ENCODE measurements at regions not wholly inside any gene's neighbourhood (a gene's known extent, or its start where the extent isn't known, plus 50 kb on each side); places are given as distances from the start of the nearest gene placed in this dataset.
"Not testable (repeated sequence)": the region's sequence is repeated elsewhere in the genome, so short reads cannot be mapped to it uniquely, and the experiment has no call there.

GRCh38 chr16:86932130-86932982 lies 354.0 kb downstream of the FOXL1 start:
- no peak for DNase-seq (ENCODE audit: low read depth in 3 of 3)

GRCh38 chr16:86934581-86935375 lies 356.4 kb downstream of the FOXL1 start:
- DNase-seq (ENCODE audit: low read depth in 3 of 3): no peak

GRCh38 chr16:86939609-86940008 lies 361.3 kb downstream of the FOXL1 start:
- DNase-seq (ENCODE audit: low read depth in 3 of 3): no peak

GRCh38 chr16:86941731-86942130 lies 363.4 kb downstream of the FOXL1 start:
- DNase-seq (ENCODE audit: low read depth in 3 of 3): no peak

- no peak for DNase-seq (ENCODE audit: low read depth in 3 of 3)
These were observed 364.1 kb downstream of the FOXL1 start for GRCh38 chr16:86942151-86943051.

DNA sequence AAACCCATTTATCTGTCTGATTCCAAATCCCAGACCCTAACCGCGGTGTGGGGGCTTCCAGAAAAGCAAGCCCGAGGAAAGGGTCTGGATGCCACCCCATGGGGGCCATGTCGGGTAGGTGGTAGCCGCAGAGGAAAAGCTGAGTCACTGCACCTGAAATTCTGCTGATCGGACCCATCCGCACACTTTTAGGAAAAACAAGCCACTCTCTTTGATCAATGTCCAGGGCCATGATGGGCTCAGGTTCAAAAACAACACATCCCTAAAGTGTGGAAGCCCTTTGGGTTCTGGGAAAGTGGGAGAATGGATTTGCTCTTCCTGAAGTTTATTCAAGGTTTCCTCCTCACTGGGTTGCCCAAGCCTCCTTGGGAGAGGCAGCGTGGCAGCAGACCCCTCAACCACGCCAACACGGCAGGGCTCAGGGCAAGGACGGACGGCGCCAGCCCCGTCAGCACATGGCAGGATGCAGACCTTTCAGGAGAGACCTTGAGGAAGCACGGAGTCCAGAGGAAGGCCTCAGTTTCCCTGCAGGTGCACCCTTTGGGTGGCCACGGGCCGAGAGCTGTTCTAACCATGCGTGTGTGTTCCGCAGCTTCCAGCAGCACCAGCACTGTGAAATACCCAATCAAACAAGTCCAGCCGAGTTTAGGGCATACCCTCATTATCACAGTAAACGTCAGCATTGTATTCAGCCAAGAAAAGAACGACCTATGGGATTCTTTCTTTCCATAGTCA lies 367.0 kb downstream of the FOXL1 start:
- DNase-seq (ENCODE audit: low read depth in 3 of 3): no peak

GRCh38 chr16:86946396-86946795 lies 368.0 kb downstream of the FOXL1 start:
- no peak for DNase-seq (ENCODE audit: low read depth in 3 of 3)

DNA sequence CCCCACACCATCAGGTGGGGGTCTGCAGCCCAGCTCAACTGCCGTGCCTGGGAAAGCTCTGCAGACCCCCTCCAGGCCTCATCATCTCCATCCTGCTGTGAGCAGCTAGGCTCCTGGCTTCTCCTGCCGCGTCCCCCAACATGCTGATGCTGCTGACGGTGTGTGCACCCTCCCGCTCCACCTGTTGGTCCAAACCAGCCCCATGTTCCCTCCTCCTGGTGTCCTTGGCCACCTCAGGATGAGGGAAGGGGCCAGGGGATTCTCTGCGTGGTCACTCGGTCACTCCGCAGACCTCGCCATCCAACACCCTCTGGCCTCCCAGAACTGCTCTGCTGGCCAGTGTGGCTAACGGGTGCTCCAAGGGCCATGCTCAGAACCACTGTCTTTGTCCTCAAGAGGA lies 368.6 kb downstream of the FOXL1 start:
- no peak for DNase-seq (ENCODE audit: low read depth in 3 of 3)

- DNase-seq (ENCODE audit: low read depth in 3 of 3): no peak
These were observed 369.1 kb downstream of the C16orf95 start for GRCh38 chr16:86948046-86948445.

DNA sequence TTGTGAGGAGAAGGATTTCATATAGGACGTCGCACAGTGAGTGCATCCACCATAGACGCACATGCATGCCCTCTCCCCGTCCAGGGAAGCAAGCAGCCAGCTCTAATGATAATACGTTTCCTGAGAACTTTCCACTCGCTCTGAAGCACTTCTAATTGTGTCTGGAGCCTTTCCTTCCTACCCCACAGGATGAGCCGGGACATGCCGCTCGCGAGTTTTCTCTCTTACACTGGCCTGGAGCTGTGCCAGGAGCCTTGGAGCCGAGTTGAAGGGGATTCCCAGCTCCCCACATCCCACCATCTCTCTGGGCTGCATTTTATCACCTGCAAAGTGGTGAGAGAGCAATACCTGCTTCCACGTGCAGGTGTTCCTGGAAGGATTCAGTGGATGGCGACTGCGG lies 368.1 kb downstream of the C16orf95 start:
- no peak for DNase-seq (ENCODE audit: low read depth in 3 of 3)

DNA sequence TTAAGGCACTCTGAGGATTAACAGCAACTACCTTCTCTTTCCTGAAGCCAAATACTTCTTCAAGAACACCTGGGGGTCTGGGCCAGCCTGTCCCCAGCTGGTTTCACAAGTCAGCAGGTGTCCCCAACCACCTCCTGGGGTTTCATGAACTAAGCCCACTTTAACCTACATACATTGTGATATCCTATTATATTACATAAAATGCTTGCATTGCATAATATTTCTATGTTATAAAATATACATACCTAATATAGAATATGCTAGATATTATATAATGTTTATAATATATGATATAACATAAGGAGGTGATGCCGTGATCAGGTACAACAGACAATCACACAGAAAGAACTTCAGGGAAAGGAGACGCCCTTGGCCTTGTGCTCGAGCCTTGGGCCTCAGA lies 367.6 kb downstream of the C16orf95 start:
- DNase-seq (ENCODE audit: low read depth in 3 of 3): no peak

- DNase-seq (ENCODE audit: low read depth in 3 of 3): no peak
These were observed 366.0 kb downstream of the C16orf95 start for GRCh38 chr16:86951041-86951822.

GRCh38 chr16:86951831-86952598 lies 365.2 kb downstream of the C16orf95 start:
- DNase-seq (ENCODE audit: low read depth in 3 of 3): no peak

DNA sequence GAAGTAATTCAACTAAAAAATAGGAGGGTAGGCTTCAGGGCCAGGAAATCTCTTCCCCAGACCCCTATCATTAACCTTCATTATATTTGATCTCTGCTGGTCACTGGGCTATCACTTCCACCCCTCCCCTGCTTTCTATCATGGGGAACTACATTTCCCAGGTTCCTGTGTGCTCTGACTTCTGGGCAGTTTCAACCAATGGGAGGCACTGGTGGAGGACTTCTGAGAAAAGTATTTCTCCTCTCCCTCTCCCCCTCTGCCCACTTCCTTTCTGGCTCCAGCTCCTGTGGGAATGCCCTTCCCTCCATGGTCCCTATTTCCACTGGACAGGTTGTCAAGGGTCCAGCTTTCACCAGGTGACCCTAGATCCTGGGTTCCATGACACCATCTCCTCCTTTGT lies 364.4 kb downstream of the C16orf95 start:
- no peak for DNase-seq (ENCODE audit: low read depth in 3 of 3)

DNA sequence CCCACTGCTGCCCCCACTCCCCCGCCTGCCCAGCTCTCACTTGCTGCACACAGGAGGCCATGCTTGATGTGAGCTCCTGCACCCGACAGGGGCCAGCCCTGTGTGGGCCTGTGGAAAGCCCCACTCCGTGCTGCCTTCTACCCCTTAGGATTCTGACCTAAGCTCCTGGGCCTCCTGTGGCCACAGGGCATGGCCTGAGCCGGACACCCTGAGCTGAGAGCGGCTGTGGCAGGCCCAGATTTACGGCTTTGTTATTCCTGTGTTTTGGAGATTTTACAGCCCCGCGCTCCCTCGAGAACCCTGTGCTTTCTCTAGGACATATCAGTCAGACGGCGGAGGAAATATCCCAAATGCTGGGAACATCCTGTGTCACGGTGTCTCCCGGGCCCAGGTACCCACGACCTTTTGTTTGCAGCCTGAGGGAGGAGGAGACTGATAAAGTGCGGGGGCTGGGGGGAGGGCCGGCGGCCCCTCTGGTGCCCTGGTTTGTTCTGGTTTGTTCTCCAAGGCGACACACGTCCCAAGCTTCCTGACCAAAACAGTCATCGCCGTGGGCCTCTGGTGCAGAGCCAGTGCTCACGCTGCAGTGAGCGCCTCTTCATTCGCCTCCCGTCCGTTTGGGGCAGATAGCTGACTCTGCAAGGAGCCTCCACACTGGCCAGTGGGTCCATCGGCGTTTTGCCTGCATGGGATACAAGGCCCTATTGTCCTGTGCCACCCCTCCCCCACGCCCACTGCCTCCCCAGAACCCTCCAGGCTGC lies 363.4 kb downstream of the C16orf95 start:
- DNase-seq (ENCODE audit: low read depth in 3 of 3): no peak

DNA sequence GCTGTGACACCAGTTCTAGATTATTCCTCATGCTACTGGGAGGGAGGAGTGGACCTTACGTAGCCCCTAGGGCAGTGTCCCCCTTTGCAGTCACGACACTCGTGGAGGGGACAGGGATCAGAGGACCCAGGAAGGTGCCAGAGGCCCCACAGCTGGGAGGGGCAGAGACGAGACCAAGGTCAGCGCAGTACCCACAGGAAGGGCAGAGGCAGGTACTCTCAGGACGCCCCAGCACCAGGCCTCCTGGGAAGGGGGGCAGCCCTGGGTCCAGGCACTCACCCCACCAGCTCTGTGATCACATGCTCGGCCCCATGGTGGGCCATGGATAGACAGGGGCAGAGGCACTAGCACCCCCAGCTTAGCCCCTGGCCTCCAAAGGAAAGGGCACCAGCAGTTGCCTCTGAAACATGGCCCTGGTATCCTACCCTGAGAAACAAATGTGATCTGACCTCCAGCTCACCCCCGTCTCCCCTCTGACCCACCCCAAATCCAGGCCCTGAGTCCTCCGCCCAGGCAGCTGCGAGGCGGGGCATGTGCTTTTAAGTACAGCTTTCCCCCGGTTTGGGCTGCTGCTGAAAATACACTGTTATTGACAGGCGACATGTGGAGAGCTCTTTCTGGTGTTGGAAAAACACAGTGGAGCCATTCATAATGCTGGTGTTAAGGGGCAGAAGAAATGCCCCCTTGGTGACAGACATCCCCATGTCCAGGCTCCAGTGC lies 361.9 kb downstream of the C16orf95 start:
- DNase-seq (ENCODE audit: low read depth in 3 of 3): no peak

- no peak for DNase-seq (ENCODE audit: low read depth in 3 of 3)
These were observed 360.8 kb downstream of the C16orf95 start for GRCh38 chr16:86956437-86956836.

DNA sequence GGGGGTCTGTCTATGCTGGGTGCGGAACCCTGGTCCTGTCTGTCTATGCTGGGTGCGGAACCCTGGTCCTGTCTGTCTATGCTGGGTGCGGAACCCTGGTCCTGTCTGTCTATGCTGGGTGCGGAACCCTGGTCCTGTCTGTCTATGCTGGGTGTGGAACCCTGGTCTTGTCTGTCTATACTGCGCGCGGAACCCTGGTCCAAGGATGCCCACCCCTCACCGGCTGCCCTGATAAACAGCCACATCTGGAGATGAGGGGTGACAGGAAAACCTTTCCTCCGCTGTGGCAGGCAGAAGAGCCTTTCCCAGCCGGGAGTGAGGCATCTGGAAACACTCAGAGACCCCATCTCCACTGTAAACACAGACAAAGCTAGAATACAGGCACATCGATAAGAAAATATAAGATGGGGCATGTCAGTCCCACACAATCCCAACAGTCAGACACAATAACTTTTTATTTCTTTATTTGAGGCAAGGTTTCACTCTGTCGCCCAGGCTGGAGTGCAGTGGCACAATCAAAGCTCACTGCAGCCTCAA lies 359.5 kb downstream of the C16orf95 start:
- not testable (repeated sequence) for DNase-seq (ENCODE audit: low read depth in 3 of 3)

Data from stimulated activated CD4-positive, alpha-beta T cell treated with anti-CD3 and anti-CD28 coated beads, TNF-alpha, amount 100 ng/mL, for 4 hours (primary cell).